HCEC 1CT (cell line): ENCODE measurements at regions not wholly inside any gene's neighbourhood (a gene's known extent, or its start where the extent isn't known, plus 50 kb on each side); places are given as distances from the start of the nearest gene placed in this dataset.

Source experiments
- DNase-seq: peaks from one replicate; pipeline ENCODE4 v3.0.0-alpha.2; 2017

DNA sequence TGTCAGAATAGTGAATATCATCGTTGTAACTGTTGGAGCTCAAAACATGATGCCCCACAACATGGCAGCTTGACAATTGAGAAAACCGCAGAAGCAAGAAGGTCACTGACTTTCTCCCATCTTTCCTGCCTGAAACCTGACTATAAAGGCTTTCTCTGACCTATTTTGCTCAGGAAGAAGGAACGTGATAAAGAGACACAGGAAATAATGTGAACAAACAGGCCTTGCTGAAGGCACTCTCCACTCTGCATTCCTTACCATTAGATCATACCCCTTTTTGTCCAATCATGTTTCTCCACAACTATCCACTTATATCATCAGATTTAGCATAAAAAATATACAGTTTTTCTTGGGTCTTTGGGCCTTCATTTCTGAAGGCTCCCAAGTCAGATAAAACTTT is 916.8 kb downstream of the METTL15 start:
- no peak for DNase-seq

DNA sequence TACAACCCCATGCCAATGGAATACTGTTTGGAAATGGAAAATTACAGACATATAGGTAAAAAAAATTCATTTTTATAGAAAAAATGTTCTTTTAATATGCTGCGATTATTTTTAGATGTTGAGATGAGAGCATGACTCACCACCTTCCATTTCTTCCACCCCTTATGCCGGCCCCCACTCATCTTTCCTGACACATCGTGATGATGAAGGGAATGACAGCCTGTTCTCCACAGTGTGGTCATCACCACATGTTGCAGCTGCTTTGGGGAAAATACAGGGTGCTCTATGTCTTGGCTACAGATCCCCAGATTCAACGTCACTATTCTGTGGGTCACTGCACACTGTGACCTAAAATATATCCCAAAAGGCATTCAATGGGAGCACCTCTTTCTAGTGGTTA is 916.2 kb downstream of the METTL15 start:
- DNase-seq: peak; percentile 42

- no peak for DNase-seq
Observed at GRCh38 chr11:29023761-29024160, 915.6 kb downstream of the METTL15 start.

- DNase-seq: no peak
Observed at GRCh38 chr11:29022676-29023075, 914.5 kb downstream of the METTL15 start.

GRCh38 chr11:29019960-29020683 is 911.9 kb downstream of the METTL15 start:
- peak; percentile 65 for DNase-seq

DNA sequence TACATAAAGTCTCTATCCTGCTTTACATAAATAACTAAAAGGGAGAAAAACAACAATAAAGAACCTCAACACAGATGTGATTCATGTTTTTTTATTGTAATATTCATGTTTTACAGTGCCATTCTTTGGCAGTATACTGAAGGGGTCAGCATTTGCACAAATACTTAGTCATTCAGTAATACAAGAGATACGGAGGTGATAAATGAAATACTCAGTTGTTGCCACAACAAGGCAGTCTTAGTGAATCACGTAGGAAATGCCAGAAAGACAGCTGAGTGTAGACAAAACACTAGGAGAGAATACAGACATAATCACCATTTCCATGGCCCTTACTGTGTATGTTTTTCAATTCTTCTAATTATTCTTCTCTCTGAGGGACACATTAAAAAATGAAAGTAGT is 910.4 kb downstream of the METTL15 start:
- DNase-seq: peak; percentile 89

DNA sequence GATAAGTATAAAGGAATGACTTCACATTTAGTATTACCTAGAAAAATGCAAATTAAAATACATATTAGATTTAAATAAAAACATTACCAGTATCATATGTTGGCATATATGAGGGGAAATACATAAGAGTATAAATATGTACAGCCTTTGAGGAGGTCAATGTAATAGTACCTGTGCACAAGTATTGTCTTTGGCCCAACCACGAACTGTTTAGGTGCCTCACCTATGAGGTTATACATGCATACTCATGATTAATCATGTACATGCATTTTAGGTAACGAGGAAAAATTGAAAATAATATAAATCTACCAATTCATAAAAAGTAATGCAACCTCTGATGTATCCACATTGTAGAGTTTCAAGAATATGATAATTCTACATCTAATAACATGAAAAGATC is 909.8 kb downstream of the METTL15 start:
- DNase-seq: no peak

DNA sequence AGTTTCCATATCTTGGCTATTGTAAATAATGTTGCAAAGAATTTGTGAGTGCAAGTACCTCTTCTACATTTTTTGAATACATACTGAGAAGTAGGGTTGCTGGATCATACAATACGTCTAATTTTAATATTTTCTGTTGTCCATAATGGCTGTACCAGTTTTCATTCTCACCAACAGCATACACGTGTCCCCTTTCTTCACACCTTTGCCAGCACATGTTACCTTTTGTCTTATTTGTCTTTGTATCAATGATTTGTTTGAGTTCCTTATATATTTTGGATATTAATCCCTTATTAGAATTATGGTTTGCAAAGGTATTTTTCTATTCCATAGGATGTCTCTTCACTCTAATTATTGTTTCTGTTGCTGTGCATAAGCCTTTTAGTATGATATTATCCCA is 904.3 kb downstream of the METTL15 start:
- no peak for DNase-seq

GRCh38 chr11:29009426-29009825 is 901.2 kb downstream of the METTL15 start:
- peak; percentile 40 for DNase-seq

DNA sequence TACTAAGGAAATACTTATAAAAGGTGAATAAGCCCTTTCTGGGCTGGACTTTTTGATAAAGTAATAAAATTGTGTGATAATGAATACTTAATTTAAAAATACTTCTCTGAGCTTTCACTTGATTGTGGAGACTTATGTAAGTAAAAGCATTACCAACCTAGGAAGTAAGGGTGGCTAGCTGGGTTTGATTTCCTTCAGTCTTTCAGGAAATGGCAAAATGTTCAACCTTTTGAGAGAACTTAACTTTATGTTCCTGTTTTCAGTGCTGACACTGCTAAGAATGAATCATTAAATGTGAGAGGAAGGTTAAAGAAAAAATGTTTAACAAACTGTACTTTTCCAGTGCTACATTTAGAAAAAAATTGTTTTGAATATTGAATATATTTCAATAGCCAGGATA is 900.3 kb downstream of the METTL15 start:
- no peak for DNase-seq

DNA sequence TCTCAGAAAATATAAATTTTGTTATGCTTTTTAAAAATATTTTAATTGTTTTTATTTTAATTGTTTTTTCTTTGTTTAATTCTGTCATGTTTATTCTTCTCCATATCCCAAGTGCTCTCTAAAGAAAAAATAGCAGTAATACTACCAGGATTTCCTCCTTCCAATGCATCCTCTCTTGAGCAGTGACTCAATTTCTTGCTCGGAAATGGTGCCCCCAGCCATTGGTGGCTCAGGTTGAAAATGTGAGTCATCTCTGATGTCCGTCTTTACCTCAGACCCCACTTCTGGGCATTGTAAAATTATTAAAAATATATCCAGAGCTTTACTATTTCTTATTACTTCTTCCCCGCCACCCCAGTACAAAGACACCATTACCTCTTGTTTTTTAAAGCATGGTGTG is 898.5 kb downstream of the METTL15 start:
- no peak for DNase-seq

GRCh38 chr11:29005401-29005980 is 897.3 kb downstream of the METTL15 start:
- DNase-seq: no peak

- DNase-seq: no peak
Observed at GRCh38 chr11:29002816-29003215, 894.6 kb downstream of the METTL15 start.

- DNase-seq: no peak
Observed at GRCh38 chr11:28999620-29000019, 891.4 kb downstream of the METTL15 start.

DNA sequence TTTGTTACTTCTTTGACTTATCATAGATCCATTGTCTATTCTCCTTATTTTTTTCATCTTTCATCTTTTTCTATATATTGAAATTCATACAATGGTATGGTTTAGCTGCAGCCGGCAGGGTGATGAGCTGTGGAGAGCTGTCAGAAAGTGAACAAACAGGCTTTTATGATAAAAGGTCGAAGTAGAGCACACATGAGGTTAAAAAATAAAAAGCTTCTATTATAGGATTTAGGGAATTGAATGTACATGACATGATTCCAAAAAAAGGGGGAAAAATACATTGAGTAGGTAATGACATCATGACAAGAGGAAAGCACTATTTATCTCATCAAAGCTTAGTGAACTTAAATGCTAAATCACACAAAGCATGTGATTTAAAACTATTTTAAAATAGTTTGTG is 884.8 kb downstream of the METTL15 start:
- DNase-seq: no peak

DNA sequence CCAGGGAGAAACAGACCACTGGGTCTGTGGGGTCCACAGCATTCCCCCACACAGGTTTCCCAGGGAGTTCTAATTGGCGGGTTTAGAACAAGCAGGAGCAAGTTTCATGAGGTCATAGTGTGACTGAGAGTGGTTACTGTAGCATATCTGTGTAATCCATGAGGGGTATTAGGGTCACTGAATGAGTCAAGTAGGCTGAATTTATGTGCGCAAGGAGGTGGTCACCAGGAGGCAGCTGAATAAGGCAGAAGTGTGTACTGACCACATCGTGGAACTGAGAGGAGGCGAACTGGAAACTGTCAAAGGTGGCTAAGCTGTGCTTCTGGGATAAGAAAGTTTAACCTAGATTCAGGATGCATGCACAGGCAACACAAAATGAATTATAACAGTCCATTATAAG is 876.0 kb downstream of the METTL15 start:
- no peak for DNase-seq

GRCh38 chr11:28983780-28984179 is 875.6 kb downstream of the METTL15 start:
- DNase-seq: no peak

DNA sequence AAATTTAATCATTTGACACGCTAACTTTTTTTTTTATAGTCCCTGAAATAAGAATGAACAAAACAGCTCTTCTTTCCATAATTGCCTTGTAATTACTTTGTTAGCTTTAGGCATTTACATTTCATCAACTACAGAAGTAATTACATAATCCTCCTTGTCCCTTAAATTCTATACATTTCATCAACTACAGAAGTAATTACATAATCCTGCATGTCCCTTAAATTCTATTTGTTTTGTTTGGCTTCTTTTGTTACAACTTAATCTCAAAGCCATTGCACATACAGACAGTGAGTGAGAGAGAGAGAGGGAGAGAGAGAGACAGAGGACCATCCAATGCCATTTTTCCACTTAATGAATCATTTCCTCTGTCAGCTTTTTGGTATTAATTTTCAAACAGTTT is 873.2 kb downstream of the METTL15 start:
- no peak for DNase-seq

- DNase-seq: no peak
Observed at GRCh38 chr11:28976801-28977145, 868.6 kb downstream of the METTL15 start.

DNA sequence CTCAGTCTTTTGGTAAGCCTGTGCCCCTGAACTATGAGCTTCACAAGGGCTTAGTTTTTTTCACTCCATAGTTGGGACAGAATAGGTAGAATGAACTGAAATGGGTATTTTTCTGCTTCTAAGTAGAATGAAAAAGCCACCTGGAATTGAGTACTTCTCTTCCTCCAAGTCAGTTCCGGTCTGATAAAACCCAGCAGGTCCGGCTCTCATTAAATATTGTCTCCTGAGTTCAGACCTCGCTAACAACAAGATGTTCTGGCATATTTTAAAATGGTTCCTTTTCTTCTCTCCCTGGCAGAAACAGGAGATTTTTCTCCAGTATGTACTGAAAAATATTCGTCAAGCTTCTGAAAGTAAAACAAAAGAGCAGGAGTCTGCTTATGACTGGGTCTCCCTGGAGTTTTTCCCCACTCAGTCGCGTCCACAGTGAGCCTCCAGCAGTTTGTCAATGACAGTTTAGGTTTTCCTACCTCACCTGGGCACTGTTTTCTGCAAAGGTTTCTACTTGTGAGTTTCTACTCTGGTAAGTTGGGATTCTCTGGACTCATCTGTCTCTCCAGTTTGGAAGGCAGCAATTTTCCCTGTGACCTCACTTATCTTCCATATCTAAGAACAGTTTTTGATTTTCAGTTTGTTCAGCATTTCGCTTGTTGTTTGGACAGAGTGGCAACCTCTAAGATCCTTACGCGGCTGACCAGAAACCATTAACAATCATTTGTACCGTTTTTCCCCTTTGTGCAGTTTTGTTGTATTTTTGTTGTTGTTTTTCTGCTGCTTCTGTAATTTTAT is 868.0 kb downstream of the METTL15 start:
- no peak for DNase-seq

- DNase-seq: no peak
Observed at GRCh38 chr11:28969832-28970231, 861.6 kb downstream of the METTL15 start.

- peak; percentile 61 for DNase-seq
Observed at GRCh38 chr11:28966951-28967350, 858.8 kb downstream of the METTL15 start.

- no peak for DNase-seq
Observed at GRCh38 chr11:28965819-28966218, 857.6 kb downstream of the METTL15 start.

- peak; percentile 42 for DNase-seq
Observed at GRCh38 chr11:28964811-28965210, 856.6 kb downstream of the METTL15 start.
